GM19324 (cell line): ENCODE measurements at regions not wholly inside any gene's neighbourhood (a gene's known extent, or its start where the extent isn't known, plus 50 kb on each side); places are given as distances from the start of the nearest gene placed in this dataset.

Experiments
- ATAC-seq: cut with Tn5 transposase; IDR thresholded peaks from one replicate; pipeline ENCODE4 v1.9.1; 2021; ENCODE audit warnings: mild to moderate bottlenecking, moderate library complexity; ENCODE audit not compliant: unreplicated experiment, low FRiP score

GRCh38 chr7:114138587-114138986 lies 219.8 kb upstream of the PPP1R3A start:
- ATAC-seq: no peak

GRCh38 chr7:114133717-114134116 lies 214.9 kb upstream of the PPP1R3A start:
- no peak for ATAC-seq

GRCh38 chr7:114130866-114131265 lies 212.1 kb upstream of the PPP1R3A start:
- ATAC-seq: no peak

GRCh38 chr7:114128880-114129279 lies 210.1 kb upstream of the PPP1R3A start:
- no peak for ATAC-seq

DNA sequence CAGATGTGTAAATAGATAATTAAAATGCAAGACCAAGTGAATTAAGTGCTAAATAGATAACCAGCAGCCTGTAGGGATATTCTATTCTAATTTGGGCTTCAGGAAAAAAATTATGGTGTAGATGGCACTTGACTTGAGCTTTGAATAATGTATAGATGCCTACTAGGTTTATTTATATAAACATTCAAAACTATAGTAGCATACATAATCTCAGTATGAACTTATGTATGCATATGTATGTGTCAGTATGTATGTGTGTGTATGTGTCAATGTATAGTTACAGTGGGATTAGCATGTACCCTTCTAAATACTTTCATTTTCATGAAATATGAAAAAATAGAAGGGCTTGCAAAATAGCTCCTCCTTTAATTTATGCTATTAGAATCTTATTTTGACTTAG lies 207.3 kb upstream of the PPP1R3A start:
- ATAC-seq: no peak

DNA sequence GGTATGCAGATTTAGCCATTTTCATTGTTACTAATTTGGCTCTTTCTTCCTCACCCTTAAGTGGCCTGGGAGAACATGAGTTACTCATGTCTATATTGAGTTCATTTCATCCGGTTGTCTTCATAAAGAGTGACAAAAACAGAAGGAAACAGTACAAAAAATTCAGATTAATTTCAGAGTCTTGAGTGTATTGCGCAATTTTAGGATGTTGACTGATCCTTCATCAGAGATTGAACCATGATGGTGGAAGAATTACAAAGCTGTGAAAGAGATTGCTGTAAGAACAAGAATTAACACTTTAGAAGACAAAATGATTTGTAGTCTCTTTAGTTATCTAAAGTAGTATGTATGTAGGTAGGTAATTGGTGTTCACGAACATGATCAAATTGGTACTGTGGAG lies 194.0 kb upstream of the PPP1R3A start:
- ATAC-seq: no peak

- ATAC-seq: no peak
Observed at GRCh38 chr7:114110666-114111065, 191.9 kb upstream of the PPP1R3A start.

GRCh38 chr7:114109721-114110120 lies 190.9 kb upstream of the PPP1R3A start:
- ATAC-seq: no peak

DNA sequence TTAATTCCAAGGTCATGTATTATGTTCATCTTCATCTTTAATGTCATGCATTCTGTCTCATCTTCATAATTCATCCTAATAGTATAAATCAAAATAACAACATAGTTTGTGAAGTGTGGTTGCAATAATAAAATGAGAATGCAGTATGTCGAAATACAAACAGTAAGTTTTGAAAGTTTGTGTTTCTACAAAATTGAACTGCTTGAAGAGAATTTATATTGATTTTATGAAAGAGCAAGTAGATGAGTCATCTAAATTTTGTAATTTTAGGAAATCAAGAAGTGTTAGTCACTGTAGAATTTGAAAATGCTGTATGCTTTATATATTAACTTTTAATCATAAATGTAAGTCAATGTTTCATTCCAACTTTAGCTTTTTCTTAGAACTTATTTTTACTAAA lies 190.5 kb upstream of the PPP1R3A start:
- ATAC-seq: no peak

- ATAC-seq: no peak
Observed at GRCh38 chr7:114108510-114108909, 189.7 kb upstream of the PPP1R3A start.

GRCh38 chr7:114107522-114107921 lies 188.7 kb upstream of the PPP1R3A start:
- ATAC-seq: no peak

DNA sequence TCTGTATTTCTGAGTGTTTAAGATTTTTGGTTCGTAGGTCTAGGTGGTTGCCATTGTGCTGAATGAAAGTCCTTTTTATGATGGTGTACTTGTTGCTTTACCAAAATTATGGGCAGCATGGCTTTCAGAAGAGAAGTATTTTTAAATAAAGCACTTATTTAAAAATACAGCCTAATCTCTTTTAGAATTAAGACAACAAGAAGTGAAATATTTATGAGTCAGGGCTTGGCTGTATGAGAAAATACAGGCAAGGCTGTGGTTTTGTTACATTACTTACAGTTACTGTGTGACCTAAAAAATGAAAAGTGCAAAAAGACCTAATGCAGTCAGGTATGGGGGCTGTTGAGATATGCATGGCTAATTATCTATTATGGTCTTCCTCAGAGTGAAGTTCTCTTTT lies 185.2 kb upstream of the PPP1R3A start:
- ATAC-seq: no peak

- no peak for ATAC-seq
Observed at GRCh38 chr7:114102996-114103395, 184.2 kb upstream of the PPP1R3A start.

GRCh38 chr7:114102131-114102530 lies 183.3 kb upstream of the PPP1R3A start:
- ATAC-seq: no peak

- no peak for ATAC-seq
Observed at GRCh38 chr7:114100810-114101209, 182.0 kb upstream of the PPP1R3A start.

DNA sequence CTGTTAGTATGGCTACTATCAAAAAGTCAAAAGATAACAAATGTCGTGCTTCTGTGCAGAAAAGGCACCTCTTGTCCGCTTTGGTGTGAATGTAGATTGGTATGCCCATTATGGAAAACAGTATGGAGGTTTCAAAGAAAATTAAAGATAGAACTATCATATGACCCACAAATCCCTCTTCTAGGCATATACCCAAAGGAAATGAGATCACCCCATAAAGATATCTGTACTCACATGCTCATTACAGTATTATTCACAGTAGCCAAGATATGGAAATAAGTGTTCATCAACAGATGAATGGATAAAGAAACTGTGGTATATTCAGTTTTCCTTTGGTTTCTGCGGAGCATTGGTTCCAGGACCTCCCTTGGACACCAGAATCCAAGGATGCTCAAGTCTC lies 180.5 kb upstream of the PPP1R3A start:
- no peak for ATAC-seq

DNA sequence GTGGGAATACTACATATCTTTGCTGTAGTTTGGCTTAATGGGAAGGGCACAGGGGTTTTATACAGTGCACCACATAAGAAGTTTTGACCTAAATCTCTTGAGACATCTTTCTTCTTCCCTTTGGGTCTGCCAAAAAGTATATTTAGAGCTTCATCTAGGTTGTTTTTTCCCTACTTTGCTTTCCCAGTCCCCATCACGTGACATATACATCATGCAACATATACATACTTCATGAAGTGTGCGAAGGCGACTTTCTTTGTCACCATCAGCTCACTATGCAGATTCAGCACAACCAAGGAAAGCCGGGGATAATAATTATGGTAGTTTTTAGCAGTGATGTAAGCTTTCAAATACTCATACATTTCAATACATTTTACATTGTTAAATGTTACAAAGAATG lies 177.1 kb upstream of the PPP1R3A start:
- ATAC-seq: no peak

DNA sequence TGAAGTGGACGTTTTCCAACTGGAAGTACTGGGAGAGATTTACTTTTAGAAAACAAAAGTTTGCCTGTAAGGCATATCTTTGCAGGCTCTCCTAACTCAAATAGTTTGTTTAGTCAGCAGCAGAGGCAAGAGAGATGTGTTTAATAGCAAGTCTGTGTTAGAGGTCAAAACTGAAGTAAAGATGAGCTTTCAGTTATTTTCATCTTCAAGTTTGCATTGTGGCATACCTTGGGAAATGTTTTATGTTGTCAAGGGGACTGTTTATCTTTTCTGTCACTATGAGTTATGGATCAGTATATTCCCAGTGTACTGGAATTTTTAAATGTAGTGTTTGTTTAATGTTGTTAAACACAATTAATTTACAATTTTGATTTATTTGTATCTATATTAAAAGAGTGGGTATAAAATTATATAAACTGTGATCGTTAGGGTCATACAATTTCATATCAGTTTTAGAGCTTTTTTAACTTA lies 169.7 kb upstream of the PPP1R3A start:
- ATAC-seq: no peak

- no peak for ATAC-seq
Observed at GRCh38 chr7:114087653-114088469, 169.1 kb upstream of the PPP1R3A start.

DNA sequence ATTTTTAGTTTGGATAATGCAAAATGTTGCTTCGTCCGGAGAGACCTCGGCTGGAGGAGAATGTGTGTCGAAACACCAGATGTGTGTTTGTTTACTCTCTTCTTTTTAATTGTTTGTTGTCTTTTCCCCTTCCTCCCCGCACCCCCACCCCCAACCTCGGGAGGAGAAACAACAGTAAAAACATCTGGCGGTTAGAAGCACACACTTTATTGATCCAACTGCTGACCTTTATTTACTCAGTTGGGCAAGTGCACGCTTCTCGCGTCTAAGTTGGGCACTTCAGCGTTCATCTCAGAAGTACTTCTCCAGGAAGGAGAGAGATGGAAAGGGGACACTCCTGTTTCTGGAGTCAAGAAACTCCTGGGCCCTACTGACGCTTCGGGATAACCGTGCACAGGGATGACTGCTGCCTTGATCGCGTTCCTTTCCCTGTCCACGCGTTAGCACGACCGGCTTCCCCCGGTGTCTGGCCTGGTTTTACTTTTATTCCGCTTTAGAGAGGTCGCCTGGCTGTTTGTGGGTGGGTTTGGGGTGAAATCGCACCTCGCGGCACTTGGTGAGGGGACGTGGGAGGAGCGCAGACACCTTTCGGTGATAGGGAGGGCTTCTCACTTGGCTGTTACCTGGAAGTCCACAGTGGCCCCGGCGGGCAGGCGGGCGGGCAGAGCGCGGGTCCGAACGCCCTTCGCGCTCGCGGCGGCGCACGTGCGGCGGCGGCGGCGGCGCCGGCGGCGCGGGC lies 168.3 kb upstream of the PPP1R3A start:
- ATAC-seq: no peak

DNA sequence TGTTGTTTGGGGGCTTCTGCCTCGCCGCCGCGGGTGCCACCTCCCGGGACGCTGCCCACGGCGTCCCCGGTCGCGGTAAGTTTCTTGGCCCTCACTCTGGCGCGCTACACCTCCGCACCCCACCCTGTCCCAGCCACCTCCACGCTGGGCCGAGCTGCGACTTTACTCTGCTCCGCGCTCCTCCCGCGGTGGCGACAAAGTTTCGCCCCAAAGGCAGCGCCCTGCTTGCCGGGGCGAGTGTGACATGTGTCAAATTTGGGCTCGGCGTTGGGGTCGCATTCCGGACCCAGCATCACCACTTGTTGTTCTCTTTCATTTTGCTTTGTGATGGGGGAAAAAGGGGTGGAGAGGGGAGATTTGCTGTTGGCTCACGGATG lies 167.7 kb upstream of the PPP1R3A start:
- peak; percentile 25 for ATAC-seq
